ENCODE measurements at regions not wholly inside any gene's neighbourhood (a gene's known extent, or its start where the extent isn't known, plus 50 kb on each side); places are given as distances from the start of the nearest gene placed in this dataset.

- 28 to 29% methylated on average over 3 of the region's 3 CpGs for WGBS, 2 donors
- no peak for DNase-seq (ENCODE audit: low spot score in 2 of 2)
- intact Hi-C loops (cut with DNase I; ENCODE audit: low total_unique reads): no loop called here
- H3K4me3 ChIP-seq (ENCODE audit: low read depth, poor library complexity, severe bottlenecking): no peak overlapping the region
- TF ChIP-seq POLR2A (IDR thresholded peaks at IDR 0.05) (no peak), CTCF (IDR thresholded peaks at IDR 0.05) (no peak)
These were observed 116.4 kb downstream of the TBX19 start for GRCh38 chr1:168396940-168397684.

- no peak overlapping the region for H3K4me3 ChIP-seq (ENCODE audit: low read depth, poor library complexity, severe bottlenecking)
- intact Hi-C loops (cut with DNase I; ENCODE audit: low total_unique reads): no loop called here
- no peak for DNase-seq (ENCODE audit: low spot score in 2 of 2)
- TF ChIP-seq CTCF (IDR thresholded peaks at IDR 0.05): no peak
- no peak for TF ChIP-seq POLR2A (IDR thresholded peaks at IDR 0.05)
- WGBS, 2 donors: 68 to 74% methylated on average over 2 of the region's 2 CpGs
These were observed 115.8 kb downstream of the TBX19 start for GRCh38 chr1:168396508-168396907.

DNA sequence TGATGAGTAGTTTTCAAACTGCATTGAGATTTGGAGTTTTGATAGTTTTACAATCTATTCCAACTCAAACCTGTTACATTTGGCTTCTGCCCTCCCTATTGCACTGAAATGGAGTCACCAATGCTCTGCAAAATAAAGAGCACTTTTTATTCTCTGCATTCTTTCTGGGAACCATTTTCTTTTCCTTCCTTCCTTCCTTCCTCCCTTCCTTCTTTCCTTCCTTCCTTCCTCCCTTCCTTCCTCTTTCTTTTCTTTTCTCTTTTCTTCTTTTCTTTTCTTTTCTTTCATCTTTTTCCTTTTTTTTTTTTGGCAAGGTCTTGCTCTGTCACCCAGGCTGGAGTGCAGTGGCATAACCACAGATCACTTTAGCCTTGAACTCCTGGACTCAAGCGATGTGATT is 114.2 kb downstream of the TBX19 start:
- no peak overlapping the region for H3K4me3 ChIP-seq (ENCODE audit: low read depth, poor library complexity, severe bottlenecking)
- intact Hi-C loops (cut with DNase I; ENCODE audit: low total_unique reads): no loop called here
- 100% methylated on average over 1 of the region's 1 CpG for WGBS, 2 donors
- DNase-seq (ENCODE audit: low spot score in 2 of 2): no peak
- no peak for TF ChIP-seq POLR2A (IDR thresholded peaks at IDR 0.05)
- no peak for TF ChIP-seq CTCF (IDR thresholded peaks at IDR 0.05)

GRCh38 chr1:168392958-168393549 is 112.4 kb downstream of the TBX19 start:
- intact Hi-C loops (cut with DNase I; ENCODE audit: low total_unique reads): no loop called here
- 59 to 78% methylated on average over 5 of the region's 5 CpGs for WGBS, 2 donors
- H3K4me3 ChIP-seq (ENCODE audit: low read depth, poor library complexity, severe bottlenecking): no peak overlapping the region
- TF ChIP-seq POLR2A (IDR thresholded peaks at IDR 0.05): no peak
- TF ChIP-seq CTCF (IDR thresholded peaks at IDR 0.05): no peak
- no peak for DNase-seq (ENCODE audit: low spot score in 2 of 2)

DNA sequence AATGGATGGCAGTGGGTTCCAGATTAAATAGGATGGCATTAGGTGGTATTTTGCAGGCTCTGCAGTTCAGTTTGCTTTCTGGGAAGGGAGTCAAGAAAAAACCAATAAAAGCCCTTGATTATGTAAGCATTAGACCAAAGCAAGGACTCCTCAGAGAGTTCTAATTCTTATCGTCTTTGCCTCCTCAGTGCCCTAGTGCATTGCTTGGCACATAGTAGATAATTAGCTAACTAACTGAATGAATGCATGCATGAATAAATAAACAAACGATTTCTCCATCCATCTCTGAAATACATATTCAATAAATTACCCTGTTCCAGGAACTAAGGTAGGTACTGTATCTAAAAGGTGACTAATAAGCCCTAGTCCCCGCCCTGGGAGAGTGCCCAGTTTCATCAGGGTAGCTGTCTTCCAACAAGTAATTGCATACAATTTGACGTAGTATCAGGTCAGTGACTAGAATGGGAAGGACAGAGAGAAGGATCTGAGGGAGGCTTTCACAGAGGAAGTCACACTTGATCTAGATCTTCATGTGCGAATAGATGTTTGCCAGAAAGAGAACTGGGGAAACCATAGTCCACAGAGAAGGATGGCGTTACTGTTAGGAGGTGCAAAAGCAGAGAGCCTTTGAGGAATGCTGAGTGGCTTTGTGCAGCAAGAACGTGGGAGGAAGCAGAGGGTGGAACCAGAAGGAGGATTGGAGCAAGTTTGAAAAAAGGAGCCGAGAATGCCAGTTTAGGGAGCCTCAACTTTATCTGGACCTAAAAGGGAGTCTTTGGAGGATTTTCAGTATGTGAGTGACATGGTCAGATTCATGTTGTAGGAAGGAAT is 111.4 kb downstream of the TBX19 start:
- no peak overlapping the region for H3K4me3 ChIP-seq (ENCODE audit: low read depth, poor library complexity, severe bottlenecking)
- WGBS, 2 donors: 46 to 50% methylated on average over 8 of the region's 8 CpGs
- no peak for DNase-seq (ENCODE audit: low spot score in 2 of 2)
- TF ChIP-seq CTCF (IDR thresholded peaks at IDR 0.05): no peak
- TF ChIP-seq POLR2A (IDR thresholded peaks at IDR 0.05): no peak
- intact Hi-C loops (cut with DNase I; ENCODE audit: low total_unique reads): no loop called here
